BE2C (cell line): ENCODE measurements at regions not wholly inside any gene's neighbourhood (a gene's known extent, or its start where the extent isn't known, plus 50 kb on each side); places are given as distances from the start of the nearest gene placed in this dataset.

Experiments used
- DNase-seq: peaks from one replicate; pipeline ENCODE4 v3.0.0-alpha.2; 2020
- H3K27me3 ChIP-seq: fragments of 250-450 bp; sonication (Bioruptor Pico); 2 replicates; pipeline ENCODE4 v1.5.1; 2020; ENCODE audit warnings: mild to moderate bottlenecking
- H3K36me3 ChIP-seq: fragments of 250-450 bp; sonication (Bioruptor Pico); 2 replicates; pipeline ENCODE4 v1.5.1; 2020; ENCODE audit warnings: mild to moderate bottlenecking
- H3K4me1 ChIP-seq: fragments of 250-450 bp; sonication (Bioruptor Pico); 2 replicates; pipeline ENCODE4 v1.5.1; 2020
- H3K4me3 ChIP-seq: 2 replicates; pipeline ENCODE4 v1.5.1; 2011; ENCODE audit warnings: low read depth, low read length
- H3K9me3 ChIP-seq: fragments of 250-450 bp; sonication (Bioruptor Pico); 2 replicates; pipeline ENCODE4 v1.5.1; 2020
- TF ChIP-seq, protein P1 (sequence below): IDR thresholded peaks from 2 replicates; pipeline ENCODE4 v1.5.1; 2012; ENCODE audit warnings: mild to moderate bottlenecking, low read depth, low read length

DNA sequence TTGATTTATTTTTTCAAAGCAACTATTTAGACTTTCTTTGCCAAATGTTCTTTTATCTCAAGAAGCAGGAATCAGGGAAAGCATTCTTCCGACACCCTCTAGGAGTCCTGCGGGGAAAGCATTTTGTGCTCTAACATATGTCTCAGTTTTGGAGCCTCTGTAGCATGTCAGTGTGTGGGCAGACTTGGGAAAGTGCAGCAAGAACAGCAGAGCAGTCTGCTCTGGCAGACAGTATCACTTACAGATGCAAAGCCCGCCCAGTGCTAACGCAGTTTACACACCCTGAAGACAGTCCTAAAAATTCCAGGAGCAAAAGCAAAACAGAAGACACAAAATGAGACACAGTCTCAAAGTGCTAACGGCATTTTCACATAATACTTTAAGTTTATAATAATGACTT lies 393.5 kb downstream of the KLF12 start:
- Histone ChIP-seq H3K36me3 (no peaks in the 10 kb centered on the region), H3K4me1 (no peaks in the 10 kb centered on the region), H3K9me3 (no peaks in the 10 kb centered on the region), H3K27me3 (no peaks in the 10 kb centered on the region; the same call in 1 of the 2 replicates), H3K4me3 (no peak overlapping the region)
- no peak for DNase-seq
- TF ChIP-seq, protein P1, sequence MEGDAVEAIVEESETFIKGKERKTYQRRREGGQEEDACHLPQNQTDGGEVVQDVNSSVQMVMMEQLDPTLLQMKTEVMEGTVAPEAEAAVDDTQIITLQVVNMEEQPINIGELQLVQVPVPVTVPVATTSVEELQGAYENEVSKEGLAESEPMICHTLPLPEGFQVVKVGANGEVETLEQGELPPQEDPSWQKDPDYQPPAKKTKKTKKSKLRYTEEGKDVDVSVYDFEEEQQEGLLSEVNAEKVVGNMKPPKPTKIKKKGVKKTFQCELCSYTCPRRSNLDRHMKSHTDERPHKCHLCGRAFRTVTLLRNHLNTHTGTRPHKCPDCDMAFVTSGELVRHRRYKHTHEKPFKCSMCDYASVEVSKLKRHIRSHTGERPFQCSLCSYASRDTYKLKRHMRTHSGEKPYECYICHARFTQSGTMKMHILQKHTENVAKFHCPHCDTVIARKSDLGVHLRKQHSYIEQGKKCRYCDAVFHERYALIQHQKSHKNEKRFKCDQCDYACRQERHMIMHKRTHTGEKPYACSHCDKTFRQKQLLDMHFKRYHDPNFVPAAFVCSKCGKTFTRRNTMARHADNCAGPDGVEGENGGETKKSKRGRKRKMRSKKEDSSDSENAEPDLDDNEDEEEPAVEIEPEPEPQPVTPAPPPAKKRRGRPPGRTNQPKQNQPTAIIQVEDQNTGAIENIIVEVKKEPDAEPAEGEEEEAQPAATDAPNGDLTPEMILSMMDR: no peak

DNA sequence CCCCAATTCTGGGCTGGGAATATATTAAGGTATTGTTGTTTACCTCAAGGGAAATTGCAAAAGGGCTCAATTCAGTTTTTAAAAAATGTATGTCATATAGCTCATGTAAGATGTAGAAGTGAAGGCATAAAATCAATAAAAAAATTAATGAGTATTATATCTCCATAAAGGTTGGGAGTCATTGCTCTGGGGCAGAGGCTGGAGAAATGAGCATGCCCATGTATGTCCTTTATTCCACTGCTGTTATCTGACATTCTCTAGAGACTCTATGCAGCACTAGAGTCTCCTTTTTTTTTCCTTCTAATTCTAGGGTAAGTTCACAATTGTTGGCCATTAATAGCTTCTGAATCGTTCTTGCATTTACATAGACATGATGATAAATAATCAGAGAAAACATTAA lies 394.8 kb downstream of the KLF12 start:
- no peak for DNase-seq
- no peaks in the 10 kb centered on the region for H3K9me3 ChIP-seq
- H3K27me3 ChIP-seq: no peaks in the 10 kb centered on the region; the same call in 1 of the 2 replicates
- H3K4me3 ChIP-seq: no peak overlapping the region
- no peaks in the 10 kb centered on the region for H3K36me3 ChIP-seq
- TF ChIP-seq, protein P1: no peak
- H3K4me1 ChIP-seq: no peaks in the 10 kb centered on the region

DNA sequence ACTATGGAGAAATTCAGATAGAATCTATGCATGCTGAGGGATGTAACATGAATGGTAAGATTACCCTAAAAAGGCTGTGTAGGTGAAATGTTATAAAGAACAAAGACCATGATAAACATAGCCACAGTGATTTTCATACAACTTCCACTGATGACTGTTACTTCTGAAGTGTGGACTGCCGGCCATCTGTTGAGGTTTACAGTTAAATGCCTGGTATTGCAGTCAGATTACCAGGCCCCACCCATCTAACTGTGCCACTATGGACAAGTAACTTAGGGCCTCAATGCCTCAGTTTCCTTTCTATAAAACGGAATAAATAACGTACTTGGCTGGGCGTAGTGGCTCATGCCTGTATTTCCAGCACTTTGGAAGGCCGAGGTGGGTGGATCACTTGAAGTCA lies 395.6 kb downstream of the KLF12 start:
- Histone ChIP-seq H3K27me3 (no peaks in the 10 kb centered on the region; the same call in 1 of the 2 replicates), H3K36me3 (no peaks in the 10 kb centered on the region), H3K4me3 (no peak overlapping the region), H3K4me1 (no peaks in the 10 kb centered on the region), H3K9me3 (no peaks in the 10 kb centered on the region)
- TF ChIP-seq, protein P1: no peak
- DNase-seq: no peak

DNA sequence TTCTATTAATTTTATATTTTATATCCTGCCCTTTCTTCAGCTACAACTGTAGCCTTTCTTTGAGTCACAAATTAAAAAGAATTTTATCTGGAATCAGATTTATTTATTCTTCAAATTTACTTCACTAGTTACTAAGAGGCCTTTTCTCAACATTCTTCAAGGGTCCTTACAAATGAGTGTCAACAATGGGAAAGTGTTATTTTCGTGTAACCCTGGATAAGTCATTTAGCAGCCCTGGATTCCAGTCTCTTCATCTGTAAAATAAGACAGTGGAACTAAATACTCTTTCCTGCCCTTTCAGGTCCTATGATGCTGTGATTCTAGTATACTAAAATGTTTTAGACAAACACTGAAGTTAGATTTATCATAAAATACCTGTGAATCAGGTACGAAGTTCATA lies 397.0 kb downstream of the KLF12 start:
- no peak for DNase-seq
- no peaks in the 10 kb centered on the region for H3K36me3 ChIP-seq

DNA sequence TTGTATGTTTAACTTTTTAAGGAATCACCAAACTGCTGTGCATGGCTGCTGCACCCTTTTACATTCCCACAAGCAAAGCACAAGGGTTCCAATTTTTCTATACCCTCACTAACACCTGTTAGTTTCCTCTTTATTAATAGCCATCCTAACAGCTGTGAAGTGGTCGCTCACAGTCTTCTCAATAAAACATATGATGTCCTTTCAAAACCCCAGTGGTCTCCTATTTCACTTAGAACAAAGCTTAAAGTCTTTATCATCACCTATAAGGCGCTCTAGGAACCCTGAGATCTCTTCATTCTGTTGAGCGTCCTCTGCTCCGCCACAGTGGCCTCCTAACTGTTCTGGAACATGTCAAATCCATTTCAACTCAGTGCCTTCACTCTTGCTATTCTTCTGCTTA lies 400.5 kb downstream of the KLF12 start:
- H3K36me3 ChIP-seq: no peaks in the 10 kb centered on the region

More for the DNA sequence above, 397.0 kb downstream of the KLF12 start:
- no peak overlapping the region for H3K4me3 ChIP-seq
- TF ChIP-seq, protein P1: no peak
- H3K27me3 ChIP-seq: no peaks in the 10 kb centered on the region; the same call in 1 of the 2 replicates
- no peaks in the 10 kb centered on the region for H3K4me1 ChIP-seq
- H3K9me3 ChIP-seq: no peaks in the 10 kb centered on the region

DNA sequence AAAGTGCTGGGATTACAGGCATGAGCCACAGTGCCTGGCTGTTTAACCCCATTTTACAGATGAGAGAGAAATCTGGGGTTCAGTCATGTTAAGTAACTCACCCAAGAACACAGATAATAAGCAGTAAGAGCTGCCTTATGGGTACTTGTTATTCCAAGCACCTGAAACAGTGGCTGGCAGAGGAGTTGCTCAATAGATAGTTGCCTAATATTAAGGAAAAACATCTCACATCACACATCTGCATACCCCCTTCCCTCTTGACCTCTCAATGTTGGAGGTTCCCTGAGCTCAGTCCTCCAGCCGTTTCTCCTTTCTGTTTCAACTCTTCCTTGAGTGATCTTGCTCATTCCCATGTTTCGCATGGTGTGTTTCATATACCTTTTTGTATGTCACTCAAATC lies 401.9 kb downstream of the KLF12 start:
- TF ChIP-seq, protein P1: no peak
- H3K4me1 ChIP-seq: no peaks in the 10 kb centered on the region
- no peaks in the 10 kb centered on the region for H3K9me3 ChIP-seq
- H3K4me3 ChIP-seq: no peak overlapping the region
- no peaks in the 10 kb centered on the region; the same call in 1 of the 2 replicates for H3K27me3 ChIP-seq
- DNase-seq: no peak
- H3K36me3 ChIP-seq: no peaks in the 10 kb centered on the region

More for the DNA sequence above, 400.5 kb downstream of the KLF12 start:
- TF ChIP-seq, protein P1: no peak
- DNase-seq: no peak
- H3K4me1 ChIP-seq: no peaks in the 10 kb centered on the region
- H3K9me3 ChIP-seq: no peaks in the 10 kb centered on the region
- H3K4me3 ChIP-seq: no peak overlapping the region
- H3K27me3 ChIP-seq: no peaks in the 10 kb centered on the region; the same call in 1 of the 2 replicates
